GM20431 (cell line): ENCODE measurements at regions not wholly inside any gene's neighbourhood (a gene's known extent, or its start where the extent isn't known, plus 50 kb on each side); places are given as distances from the start of the nearest gene placed in this dataset.

Source experiments
- in situ Hi-C: fragments of 300-500 bp; cut with MseI, MboI; formaldehyde crosslinking; loops from one replicate; pipeline ENCODE4 v1.15.0; 2020; ENCODE audit warnings: low sequenced_read_pairs; ENCODE audit not compliant: unreplicated experiment

- in situ Hi-C loops = no loop called here
Measured at GRCh38 chr1:95951371-95952102, 717.5 kb downstream of the RWDD3 start.

GRCh38 chr1:95953015-95953414 lies 719.0 kb downstream of the RWDD3 start:
- in situ Hi-C loops = no loop called here

- in situ Hi-C loops = no loop called here
Measured at GRCh38 chr1:95954585-95954984, 720.6 kb downstream of the RWDD3 start.

GRCh38 chr1:95956215-95956614 lies 722.2 kb downstream of the RWDD3 start:
- in situ Hi-C loops = no loop called here

- in situ Hi-C loops = no loop called here
Measured at GRCh38 chr1:95957748-95958147, 723.7 kb downstream of the RWDD3 start.

- in situ Hi-C loops = no loop called here
Measured at GRCh38 chr1:95966866-95967265, 732.9 kb downstream of the RWDD3 start.

GRCh38 chr1:95974586-95974985 lies 740.6 kb downstream of the RWDD3 start:
- in situ Hi-C loops = no loop called here

GRCh38 chr1:95982711-95983110 lies 738.9 kb upstream of the PTBP2 start:
- in situ Hi-C loops = no loop called here

- in situ Hi-C loops = no loop called here
Measured at GRCh38 chr1:95983831-95984230, 737.8 kb upstream of the PTBP2 start.

- in situ Hi-C loops = no loop called here
Measured at GRCh38 chr1:95984798-95985374, 736.7 kb upstream of the PTBP2 start.

- in situ Hi-C loops = no loop called here
Measured at GRCh38 chr1:95990033-95990432, 731.6 kb upstream of the PTBP2 start.

GRCh38 chr1:95991787-95992520 lies 729.6 kb upstream of the PTBP2 start:
- in situ Hi-C loops = no loop called here

GRCh38 chr1:95994643-95995042 lies 726.9 kb upstream of the PTBP2 start:
- in situ Hi-C loops = no loop called here

GRCh38 chr1:96002201-96002600 lies 719.4 kb upstream of the PTBP2 start:
- in situ Hi-C loops = no loop called here

GRCh38 chr1:96002969-96003964 lies 718.3 kb upstream of the PTBP2 start:
- in situ Hi-C loops = no loop called here

GRCh38 chr1:96009831-96010434 lies 711.7 kb upstream of the PTBP2 start:
- in situ Hi-C loops = no loop called here

GRCh38 chr1:96011606-96012005 lies 710.0 kb upstream of the PTBP2 start:
- in situ Hi-C loops = no loop called here

- in situ Hi-C loops = no loop called here
Measured at GRCh38 chr1:96016219-96016618, 705.4 kb upstream of the PTBP2 start.

GRCh38 chr1:96020378-96020777 lies 701.2 kb upstream of the PTBP2 start:
- in situ Hi-C loops = no loop called here

GRCh38 chr1:96025062-96025461 lies 696.5 kb upstream of the PTBP2 start:
- in situ Hi-C loops = no loop called here
